Right atrium auricular region (tissue), 2 donors: ENCODE measurements at regions not wholly inside any gene's neighbourhood (a gene's known extent, or its start where the extent isn't known, plus 50 kb on each side); places are given as distances from the start of the nearest gene placed in this dataset.

Source experiments
- DNase-seq: peaks from one replicate; pipeline ENCODE4 v3.0.0-alpha.2; 2019; ENCODE audit warnings: low spot score
- H3K27ac ChIP-seq, 2 donors: fragments of 200-600 bp; sonication (generic); 1 replicate in 1 of 2; 2 replicates in 1 of 2; pipeline ENCODE4 v1.5.1; 2016 to 2019
- H3K27me3 ChIP-seq, 2 donors: fragments of 200-600 bp; sonication (generic); one replicate each; pipeline versions ENCODE4 v1.5.1 to v1.6.0; 2017 to 2019
- H3K36me3 ChIP-seq: fragments of 200-600 bp; sonication (generic); one replicate; pipeline ENCODE4 v1.5.1; 2016
- H3K4me1 ChIP-seq, 2 donors: fragments of 200-600 bp; sonication (generic); one replicate each; pipeline versions ENCODE4 v1.5.1 to v1.6.0; 2017 to 2019
- H3K4me3 ChIP-seq, 2 donors: fragments of 200-600 bp; sonication (generic); 1 replicate in 1 of 2; 2 replicates in 1 of 2; pipeline ENCODE4 v1.5.1; 2017 to 2019; ENCODE audit warnings: mild to moderate bottlenecking in 1 of 2, moderate library complexity in 1 of 2
- H3K9me3 ChIP-seq, 2 donors: fragments of 200-600 bp; sonication (generic); one replicate each; pipeline ENCODE4 v1.5.1; 2019
- CTCF ChIP-seq, 2 donors: fragments of 200-600 bp; sonication (generic); IDR thresholded peaks; one replicate each; pipeline ENCODE4 v1.5.1; 2019; ENCODE audit warnings: antibody characterized with exemption in 2 of 2

DNA sequence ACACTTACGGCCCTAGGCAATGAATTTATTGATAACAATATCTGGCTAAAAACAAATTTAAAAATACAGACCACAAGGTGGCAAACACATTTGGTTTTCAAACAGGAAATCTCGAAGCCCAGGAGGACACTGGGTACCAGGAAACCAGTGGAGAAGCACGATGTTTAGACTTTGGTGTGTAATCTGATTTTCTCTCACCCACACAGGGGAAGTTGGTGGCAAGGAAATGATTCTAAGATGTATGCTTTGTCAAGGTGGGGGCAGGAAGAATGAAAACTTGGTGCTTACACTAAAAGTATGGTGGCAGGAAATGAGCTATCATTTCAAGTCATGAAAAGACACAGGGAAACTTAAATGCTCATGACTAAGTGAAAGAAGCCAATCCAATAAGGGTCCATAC lies 113.2 kb upstream of the ANKRD1 start:
- Histone ChIP-seq H3K27ac (peak overlapping the region in 1 of 2 donors; percentile 51), H3K4me1 (peaks cover 0 to 30% of the 10 kb centered on the region in 2 donors), H3K36me3 (no peaks in the 10 kb centered on the region), H3K4me3 (no peak overlapping the region), H3K9me3 (no peaks in the 10 kb centered on the region), H3K27me3 (no peaks in the 10 kb centered on the region)
- DNase-seq: no peak
- no peak for TF ChIP-seq CTCF (IDR thresholded peaks at IDR 0.05)

DNA sequence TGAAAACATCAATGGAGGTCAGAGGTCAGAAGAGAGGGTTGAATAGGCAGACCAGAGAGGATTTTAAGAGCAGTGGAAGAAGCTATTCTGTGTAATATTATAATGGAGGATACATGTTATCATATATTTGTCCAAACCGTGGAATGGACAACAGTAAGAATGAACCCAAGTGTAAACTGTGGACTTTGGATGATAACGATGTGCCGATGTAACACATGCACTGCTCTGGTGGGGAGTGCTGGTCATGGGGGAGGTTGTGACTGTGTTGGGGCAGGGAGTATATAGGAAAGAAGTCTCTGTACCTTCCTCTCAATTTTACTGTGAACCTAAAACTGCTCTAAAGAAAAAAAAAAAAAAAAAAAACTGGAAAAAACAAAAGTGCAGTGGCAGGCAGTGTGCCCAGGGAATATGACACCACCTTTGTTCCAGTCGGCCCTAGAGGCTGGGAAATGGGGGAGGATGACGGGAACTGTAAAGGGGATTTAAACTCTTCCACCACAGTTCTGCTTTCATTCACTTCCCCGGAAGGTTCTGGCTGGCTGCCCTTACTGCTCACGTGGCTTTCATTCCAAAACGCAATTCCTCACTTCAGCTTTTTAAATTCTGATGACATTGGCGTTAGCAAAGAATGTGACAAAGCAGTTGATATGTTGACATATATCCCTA lies 113.7 kb upstream of the ANKRD1 start:
- Histone ChIP-seq H3K27ac (peak overlapping the region in 1 of 2 donors; percentile 51), H3K4me1 (peaks cover 0 to 30% of the 10 kb centered on the region in 2 donors), H3K4me3 (no peak overlapping the region), H3K36me3 (no peaks in the 10 kb centered on the region), H3K27me3 (no peaks in the 10 kb centered on the region), H3K9me3 (no peaks in the 10 kb centered on the region)
- TF ChIP-seq CTCF (IDR thresholded peaks at IDR 0.05): no peak
- DNase-seq: peak; percentile 81

GRCh38 chr10:91035650-91036292 lies 114.9 kb upstream of the ANKRD1 start:
- Histone ChIP-seq H3K4me3 (no peak overlapping the region), H3K27ac (peak overlapping the region in 1 of 2 donors; percentile 51), H3K4me1 (peaks cover 0 to 30% of the 10 kb centered on the region in 2 donors), H3K36me3 (no peaks in the 10 kb centered on the region), H3K9me3 (no peaks in the 10 kb centered on the region), H3K27me3 (no peaks in the 10 kb centered on the region)
- TF ChIP-seq CTCF (IDR thresholded peaks at IDR 0.05): no peak
- DNase-seq: no peak

- no peak overlapping the region for H3K4me3 ChIP-seq
- no peaks in the 10 kb centered on the region for H3K9me3 ChIP-seq
- peak overlapping the region in 1 of 2 donors; percentile 8 for H3K27ac ChIP-seq
- DNase-seq: no peak
- H3K36me3 ChIP-seq: no peaks in the 10 kb centered on the region
- H3K27me3 ChIP-seq: no peaks in the 10 kb centered on the region
- peaks cover 0 to 30% of the 10 kb centered on the region in 2 donors for H3K4me1 ChIP-seq
- TF ChIP-seq CTCF (IDR thresholded peaks at IDR 0.05): no peak
Observed at GRCh38 chr10:91036807-91037411, 116.0 kb upstream of the ANKRD1 start.

- TF ChIP-seq CTCF (IDR thresholded peaks at IDR 0.05): no peak
- Histone ChIP-seq H3K9me3 (no peaks in the 10 kb centered on the region), H3K4me3 (no peak overlapping the region), H3K27ac (no peak overlapping the region), H3K36me3 (no peaks in the 10 kb centered on the region), H3K4me1 (peaks cover 0 to 30% of the 10 kb centered on the region in 2 donors), H3K27me3 (no peaks in the 10 kb centered on the region)
- no peak for DNase-seq
Observed at GRCh38 chr10:91038971-91039370, 118.1 kb upstream of the ANKRD1 start.
